DMS114 treated with DMSO at 0.1 percent for 48 hours (cell line): ENCODE measurements at regions not wholly inside any gene's neighbourhood (a gene's known extent, or its start where the extent isn't known, plus 50 kb on each side); places are given as distances from the start of the nearest gene placed in this dataset.
"Not testable (repeated sequence)": the region's sequence is repeated elsewhere in the genome, so short reads cannot be mapped to it uniquely, and the experiment has no call there.

Experiments used
- DNase-seq: peaks from one replicate; lab custom pipeline; 2025; ENCODE audit not compliant: unreplicated experiment; lab: John Stamatoyannopoulos, UW

- no peak for DNase-seq
Observed at GRCh38 chr14:105635560-105635959, 109.2 kb downstream of the TMEM121 start.

GRCh38 chr14:105636021-105636420 is 109.6 kb downstream of the TMEM121 start:
- not testable (repeated sequence) for DNase-seq

- DNase-seq = no peak
Observed at GRCh38 chr14:105636935-105637334, 110.6 kb downstream of the TMEM121 start.

- not testable (repeated sequence) for DNase-seq
Observed at GRCh38 chr14:105637345-105637744, 111.0 kb downstream of the TMEM121 start.

GRCh38 chr14:105639969-105640931 is 113.9 kb downstream of the TMEM121 start:
- DNase-seq = not testable (repeated sequence)

- no peak for DNase-seq
Observed at GRCh38 chr14:105641075-105641937, 114.9 kb downstream of the TMEM121 start.

- not testable (repeated sequence) for DNase-seq
Observed at GRCh38 chr14:105641951-105642350, 115.6 kb downstream of the TMEM121 start.

- not testable (repeated sequence) for DNase-seq
Observed at GRCh38 chr14:105642486-105642885, 116.1 kb downstream of the TMEM121 start.

GRCh38 chr14:105643406-105644052 is 117.1 kb downstream of the TMEM121 start:
- DNase-seq = not testable (repeated sequence)

- not testable (repeated sequence) for DNase-seq
Observed at GRCh38 chr14:105644053-105644435, 117.7 kb downstream of the TMEM121 start.

GRCh38 chr14:105644457-105644856 is 118.1 kb downstream of the TMEM121 start:
- DNase-seq = not testable (repeated sequence)

GRCh38 chr14:105644891-105645290 is 118.5 kb downstream of the TMEM121 start:
- DNase-seq = not testable (repeated sequence)

GRCh38 chr14:105645389-105645788 is 119.0 kb downstream of the TMEM121 start:
- not testable (repeated sequence) for DNase-seq

- DNase-seq = no peak
Observed at GRCh38 chr14:105646175-105646574, 119.8 kb downstream of the TMEM121 start.

- not testable (repeated sequence) for DNase-seq
Observed at GRCh38 chr14:105646711-105647281, 120.4 kb downstream of the TMEM121 start.

GRCh38 chr14:105647426-105647783 is 121.0 kb downstream of the TMEM121 start:
- not testable (repeated sequence) for DNase-seq

GRCh38 chr14:105647784-105648608 is 121.6 kb downstream of the TMEM121 start:
- DNase-seq = no peak

- not testable (repeated sequence) for DNase-seq
Observed at GRCh38 chr14:105648609-105649535, 122.5 kb downstream of the TMEM121 start.

GRCh38 chr14:105652317-105652716 is 125.9 kb downstream of the TMEM121 start:
- DNase-seq = not testable (repeated sequence)
